Gastroesophageal sphincter (tissue), 3 donors: ENCODE measurements at regions not wholly inside any gene's neighbourhood (a gene's known extent, or its start where the extent isn't known, plus 50 kb on each side); places are given as distances from the start of the nearest gene placed in this dataset.

Experiments used
- POLR2AphosphoS5 ChIP-seq: sonication (generic); formaldehyde crosslinking; IDR thresholded peaks from one replicate; pipeline ENCODE4 v1.6.1; 2017; ENCODE audit warnings: antibody characterized with exemption
- TF ChIP-seq, protein P1 (sequence below), 4 experiments: fragments of 200-600 bp in 2 of 4; fragments of 450-650 bp in 2 of 4; sonication (generic) in 1 of 4; IDR thresholded peaks; one replicate each; pipeline ENCODE4 v1.5.1; 2017 to 2019; ENCODE audit warnings: antibody characterized with exemption in 4 of 4, mild to moderate bottlenecking in 2 of 4, moderate library complexity in 2 of 4

DNA sequence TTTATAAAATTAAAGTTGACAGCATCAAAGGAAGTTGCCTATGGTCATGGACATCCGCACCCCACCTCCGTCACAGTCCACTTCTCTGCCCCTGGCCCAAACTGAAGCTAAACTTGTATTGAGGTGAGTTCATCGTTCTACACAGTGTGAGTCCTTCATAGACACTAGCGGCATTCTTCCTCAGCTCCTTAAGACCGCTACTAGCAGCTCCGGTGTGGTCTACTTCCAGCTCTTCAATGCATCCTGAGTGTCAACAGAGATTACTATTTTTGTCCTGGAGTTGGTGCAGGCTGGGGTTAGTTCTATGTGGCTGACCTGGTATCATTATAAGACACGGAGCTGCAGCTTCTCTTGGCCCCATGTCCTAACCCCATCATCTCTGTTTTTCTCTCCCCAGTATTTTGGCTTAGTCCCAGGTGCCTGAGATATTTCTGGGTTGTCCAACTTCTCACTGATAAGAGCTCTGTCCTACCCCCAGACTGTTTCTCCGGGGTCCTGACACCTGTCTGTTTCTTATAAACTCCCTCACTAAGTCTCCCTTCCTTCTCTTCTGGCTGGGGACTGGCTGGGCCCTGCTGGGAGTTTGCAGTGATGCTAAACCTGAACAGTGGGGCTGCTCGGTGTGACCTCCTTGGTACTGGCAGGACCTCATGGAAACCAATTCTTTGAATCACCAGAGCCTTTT, 169.2 kb upstream of the ATP10A start:
- TF ChIP-seq, protein P1, sequence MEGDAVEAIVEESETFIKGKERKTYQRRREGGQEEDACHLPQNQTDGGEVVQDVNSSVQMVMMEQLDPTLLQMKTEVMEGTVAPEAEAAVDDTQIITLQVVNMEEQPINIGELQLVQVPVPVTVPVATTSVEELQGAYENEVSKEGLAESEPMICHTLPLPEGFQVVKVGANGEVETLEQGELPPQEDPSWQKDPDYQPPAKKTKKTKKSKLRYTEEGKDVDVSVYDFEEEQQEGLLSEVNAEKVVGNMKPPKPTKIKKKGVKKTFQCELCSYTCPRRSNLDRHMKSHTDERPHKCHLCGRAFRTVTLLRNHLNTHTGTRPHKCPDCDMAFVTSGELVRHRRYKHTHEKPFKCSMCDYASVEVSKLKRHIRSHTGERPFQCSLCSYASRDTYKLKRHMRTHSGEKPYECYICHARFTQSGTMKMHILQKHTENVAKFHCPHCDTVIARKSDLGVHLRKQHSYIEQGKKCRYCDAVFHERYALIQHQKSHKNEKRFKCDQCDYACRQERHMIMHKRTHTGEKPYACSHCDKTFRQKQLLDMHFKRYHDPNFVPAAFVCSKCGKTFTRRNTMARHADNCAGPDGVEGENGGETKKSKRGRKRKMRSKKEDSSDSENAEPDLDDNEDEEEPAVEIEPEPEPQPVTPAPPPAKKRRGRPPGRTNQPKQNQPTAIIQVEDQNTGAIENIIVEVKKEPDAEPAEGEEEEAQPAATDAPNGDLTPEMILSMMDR (IDR thresholded peaks at IDR 0.05), result no peak
- TF ChIP-seq POLR2AphosphoS5, result no peak
